GM19023 (cell line): ENCODE measurements at regions not wholly inside any gene's neighbourhood (a gene's known extent, or its start where the extent isn't known, plus 50 kb on each side); places are given as distances from the start of the nearest gene placed in this dataset.
"Not testable (repeated sequence)": the region's sequence is repeated elsewhere in the genome, so short reads cannot be mapped to it uniquely, and the experiment has no call there.

Experiments used
- ATAC-seq: cut with Tn5 transposase; IDR thresholded peaks from one replicate; pipeline ENCODE4 v1.9.1; 2021; ENCODE audit warnings: mild to moderate bottlenecking, moderate library complexity; ENCODE audit not compliant: unreplicated experiment

DNA sequence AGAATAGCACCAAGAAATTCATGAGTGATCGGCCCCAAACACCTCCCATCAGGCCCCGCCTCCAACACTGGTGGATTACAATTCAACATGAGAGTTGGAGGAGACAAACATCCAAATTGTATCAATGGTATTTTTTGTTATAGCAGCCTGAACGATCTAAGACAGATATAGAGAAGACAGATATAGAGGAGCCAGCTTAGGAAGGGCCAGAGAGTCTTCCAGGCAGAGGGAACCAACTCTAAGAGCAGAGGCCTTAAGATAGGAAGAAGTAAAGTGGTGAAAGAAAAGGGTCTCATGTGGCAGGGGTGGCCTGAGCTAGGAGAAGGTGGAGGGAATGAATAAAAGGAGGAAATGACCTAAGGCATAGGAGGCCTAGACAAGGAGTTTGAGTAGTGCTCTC is 158.8 kb upstream of the TBL1XR1 start:
- ATAC-seq = no peak

DNA sequence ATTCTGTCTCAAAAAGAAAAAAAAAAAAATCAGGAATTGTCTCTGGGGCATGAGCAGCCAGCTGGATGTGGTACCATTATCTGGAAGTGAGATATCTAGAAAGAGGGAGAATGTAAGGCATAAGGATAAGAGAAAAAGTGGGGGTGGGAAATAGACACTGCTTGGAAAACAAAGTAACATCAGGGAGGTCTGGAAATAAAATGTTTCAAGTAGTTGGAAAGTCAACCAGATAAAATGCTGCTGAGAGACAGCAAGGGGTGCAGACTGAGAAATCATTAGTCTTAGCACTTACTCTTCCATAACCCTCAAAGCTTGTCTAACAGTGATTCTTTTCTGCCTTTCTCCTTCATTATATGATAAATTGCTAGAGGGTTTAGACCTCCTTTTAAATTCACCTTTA is 159.7 kb upstream of the TBL1XR1 start:
- no peak for ATAC-seq

DNA sequence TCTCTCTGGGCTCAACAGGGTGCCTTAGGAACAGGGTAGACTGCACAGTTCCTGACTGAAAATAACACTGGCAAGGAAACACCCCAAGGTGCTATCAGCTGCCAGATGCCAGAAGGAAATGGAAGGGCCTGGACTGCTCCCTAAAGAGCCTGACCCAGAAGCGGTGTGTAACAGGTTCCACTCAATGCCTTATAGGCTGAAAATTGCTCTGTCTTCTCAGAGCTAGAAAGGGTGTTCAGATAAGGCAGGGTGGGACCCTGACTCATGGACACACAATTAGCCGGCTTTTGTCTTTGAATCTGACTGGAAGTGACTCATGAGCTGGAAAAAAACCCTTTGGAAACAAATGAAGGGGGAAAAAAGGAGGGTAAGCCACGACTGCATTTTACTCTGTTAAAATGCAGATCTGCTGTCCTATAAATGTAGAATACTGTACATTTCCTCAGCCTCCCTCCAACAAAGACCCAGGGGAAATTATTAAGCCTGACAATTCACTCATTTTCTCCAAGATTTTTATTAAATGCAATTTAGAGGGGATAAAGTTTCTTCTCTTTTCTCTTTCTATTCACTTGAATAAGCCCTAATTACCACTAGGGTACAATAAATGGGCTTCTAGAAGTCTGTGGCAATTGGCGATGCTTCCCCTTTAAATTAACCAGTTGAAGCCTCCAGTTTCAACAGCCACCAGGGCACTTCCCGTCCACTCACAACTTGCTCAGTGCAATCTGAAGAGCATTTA is 160.2 kb upstream of the TBL1XR1 start:
- ATAC-seq = no peak

DNA sequence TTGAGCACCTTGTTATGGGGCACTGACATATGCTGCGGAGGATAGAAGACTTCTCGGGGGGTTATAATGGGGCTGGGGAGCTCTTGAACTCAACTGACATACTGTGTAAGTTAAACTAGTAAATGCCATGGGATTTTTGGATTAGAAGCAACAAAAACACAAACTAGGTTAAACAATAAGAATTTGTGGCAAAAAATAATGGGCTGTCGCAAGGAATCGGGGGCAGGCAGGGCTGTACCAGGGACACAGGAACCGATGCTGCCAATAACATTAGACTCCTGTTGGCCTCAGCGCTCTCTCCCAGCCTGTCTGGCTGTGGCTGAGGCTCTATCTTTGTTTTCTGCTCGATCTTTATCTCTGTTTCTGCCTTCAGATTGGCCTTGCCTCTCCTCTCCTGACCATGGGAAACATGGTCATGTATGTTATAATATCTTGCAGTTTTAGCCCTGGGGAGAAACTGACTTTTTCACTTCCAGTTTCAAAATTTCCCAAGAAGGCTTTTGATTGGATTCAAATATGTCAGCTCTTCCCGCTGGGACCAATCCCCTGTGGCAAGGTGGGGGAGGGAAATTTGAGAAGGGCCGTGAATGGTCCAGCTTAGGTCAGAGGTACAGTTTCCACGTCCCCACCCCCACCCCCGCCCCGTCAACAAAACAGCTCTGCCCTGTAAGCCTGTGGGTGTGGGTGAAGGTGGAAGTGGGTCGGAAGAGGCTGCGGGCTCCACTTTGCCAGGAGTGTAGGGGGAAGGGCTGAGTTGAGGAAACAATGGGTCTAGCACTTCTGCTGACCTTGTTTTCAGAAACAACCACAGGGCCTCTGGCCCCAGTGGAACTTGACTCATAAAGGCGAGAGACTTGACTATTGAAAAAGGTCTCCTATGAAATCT is 161.1 kb upstream of the TBL1XR1 start:
- ATAC-seq = peak; percentile 47

DNA sequence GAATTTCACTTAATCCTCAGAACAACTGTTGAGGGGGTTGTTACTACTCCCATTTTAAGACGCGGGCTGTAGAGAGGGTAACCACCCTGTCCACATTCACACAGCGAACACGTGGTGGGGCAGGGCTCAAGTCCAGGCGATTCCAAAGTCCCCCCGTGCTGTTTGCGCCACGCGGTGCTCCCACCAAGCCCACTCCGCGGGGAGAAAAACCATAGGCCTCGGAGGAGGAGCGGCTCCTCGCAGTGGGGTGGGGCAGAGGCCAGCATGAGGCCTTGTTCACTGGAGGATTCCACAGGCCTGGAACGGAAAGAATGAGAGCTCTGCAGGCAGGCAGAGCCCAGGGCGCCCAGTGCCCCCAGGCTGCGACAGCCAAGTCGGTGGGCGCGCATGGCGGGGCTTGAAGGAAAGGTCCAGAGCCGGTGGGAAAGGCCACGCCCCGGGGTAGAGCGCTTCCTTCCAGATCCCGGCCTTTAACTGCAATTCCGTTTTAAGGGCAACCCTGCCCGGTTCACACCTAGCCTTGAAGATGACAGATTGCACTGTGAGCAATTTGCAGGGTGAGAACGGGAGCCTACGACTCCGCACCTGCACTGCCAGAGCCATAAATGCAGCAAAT is 161.8 kb upstream of the TBL1XR1 start:
- peak; percentile 19 for ATAC-seq

DNA sequence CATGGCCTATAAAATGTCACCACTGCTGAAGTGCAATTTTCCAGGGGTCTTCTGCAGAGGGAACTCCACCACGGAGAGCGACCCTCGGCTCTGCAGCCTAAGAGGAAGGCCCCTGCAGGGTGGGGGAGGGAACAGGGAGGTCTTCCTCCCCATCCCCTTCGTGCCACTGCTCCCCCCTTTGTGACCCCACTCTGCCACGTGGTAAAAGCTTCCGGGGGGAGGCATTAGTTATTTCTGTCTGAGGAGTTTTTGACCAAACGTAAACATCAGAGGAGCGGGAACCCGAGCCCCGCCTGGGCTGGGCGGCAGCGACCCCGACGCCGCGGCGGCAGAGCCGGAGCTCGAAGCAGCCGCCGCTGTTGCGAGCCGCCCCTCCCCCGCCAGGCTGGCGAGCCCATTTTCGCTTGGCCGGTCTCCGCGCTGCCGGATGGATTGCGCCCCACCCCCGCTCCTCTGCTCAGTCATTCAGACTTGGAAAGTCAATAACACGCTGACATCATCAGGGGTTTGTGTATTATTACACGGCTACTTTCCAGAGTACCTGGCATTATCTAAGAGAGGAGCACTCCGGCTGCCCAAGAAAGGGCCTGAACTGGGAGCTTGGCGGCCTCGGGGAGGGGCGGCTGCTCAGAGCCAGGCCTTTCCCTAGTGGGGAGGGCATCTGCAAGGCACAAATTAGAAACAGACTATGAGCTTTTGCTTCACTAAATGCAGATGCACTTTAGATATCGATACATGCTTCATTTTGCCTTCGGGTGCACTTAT is 162.5 kb upstream of the TBL1XR1 start:
- peak; percentile 72 for ATAC-seq

DNA sequence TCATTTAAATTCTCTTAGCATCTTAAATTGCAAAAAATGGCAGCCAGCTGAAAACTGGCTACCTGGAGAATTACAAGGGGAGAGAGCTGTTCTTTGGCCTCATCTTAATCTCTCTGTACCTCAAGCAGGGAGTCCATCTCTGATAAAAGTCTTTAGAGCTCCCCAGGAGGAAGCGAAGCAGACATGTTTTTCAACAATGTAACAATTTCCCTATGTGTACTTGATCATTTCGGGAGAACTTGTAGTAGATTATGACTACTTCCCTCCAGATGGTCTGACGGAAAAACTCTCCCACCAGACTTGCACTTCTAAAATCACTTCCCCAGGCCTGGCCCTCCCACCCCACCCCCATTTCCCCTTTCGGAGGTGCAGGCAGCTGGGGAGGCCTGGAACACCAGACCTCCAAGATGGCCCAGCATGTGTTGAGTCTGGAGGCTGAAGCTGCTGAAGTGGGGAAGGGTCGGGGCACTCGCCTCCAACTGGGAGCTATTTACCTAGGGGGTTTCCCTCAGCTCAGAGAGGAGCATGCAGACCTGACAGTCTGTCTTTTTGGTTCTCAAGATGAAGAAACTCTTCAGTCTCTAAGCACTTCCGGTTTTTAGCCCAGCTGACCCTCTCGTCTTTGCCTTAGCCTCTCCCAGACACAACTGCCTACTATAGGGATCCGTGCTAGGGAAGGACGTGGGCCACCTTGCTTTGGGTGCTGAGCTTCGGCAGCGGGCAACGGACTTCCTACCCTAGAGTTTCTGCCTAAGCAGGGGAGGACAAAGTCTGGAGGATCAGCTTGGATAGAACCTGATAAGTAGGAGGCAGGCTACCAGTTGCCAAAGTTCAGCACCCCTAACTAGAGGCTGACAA is 164.0 kb upstream of the TBL1XR1 start:
- ATAC-seq = no peak

DNA sequence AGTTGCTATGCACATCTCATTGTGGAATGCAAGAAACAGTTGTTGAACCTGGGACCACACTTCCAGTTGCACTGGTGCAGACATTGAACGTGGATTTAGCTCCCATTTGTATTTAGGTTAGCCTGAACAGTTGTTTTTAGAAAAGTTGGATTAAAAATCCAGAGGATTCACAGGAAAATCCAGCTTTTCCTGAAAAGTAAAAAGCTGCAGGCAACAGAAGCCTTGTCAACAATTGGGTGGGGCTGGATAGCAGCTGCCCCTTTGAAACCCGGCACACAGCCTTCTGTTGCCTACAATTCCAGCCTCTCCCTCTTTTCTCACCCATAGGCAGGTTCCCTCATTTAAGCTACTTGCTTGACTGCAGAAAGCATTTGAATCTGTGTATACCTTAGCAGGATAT is 165.3 kb upstream of the TBL1XR1 start:
- no peak for ATAC-seq

DNA sequence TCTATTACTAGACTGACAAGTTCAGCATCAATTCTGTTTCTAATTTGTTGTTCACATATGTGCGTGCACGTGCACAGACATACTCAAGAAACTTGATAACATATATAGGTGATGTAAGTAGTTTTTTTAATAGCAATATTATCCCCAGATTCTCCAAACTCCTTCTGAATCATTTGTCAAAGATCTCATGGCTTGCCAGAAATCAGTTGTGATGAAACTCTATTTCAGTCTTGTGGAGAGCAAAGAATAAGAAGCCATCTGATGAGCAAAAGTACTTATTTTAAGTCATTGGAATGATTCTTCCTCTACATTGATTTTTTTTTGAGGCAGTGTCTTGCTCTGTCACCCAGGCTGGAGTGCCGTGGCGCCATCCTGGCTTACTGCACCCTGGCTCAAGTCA is 167.0 kb upstream of the TBL1XR1 start:
- no peak for ATAC-seq

DNA sequence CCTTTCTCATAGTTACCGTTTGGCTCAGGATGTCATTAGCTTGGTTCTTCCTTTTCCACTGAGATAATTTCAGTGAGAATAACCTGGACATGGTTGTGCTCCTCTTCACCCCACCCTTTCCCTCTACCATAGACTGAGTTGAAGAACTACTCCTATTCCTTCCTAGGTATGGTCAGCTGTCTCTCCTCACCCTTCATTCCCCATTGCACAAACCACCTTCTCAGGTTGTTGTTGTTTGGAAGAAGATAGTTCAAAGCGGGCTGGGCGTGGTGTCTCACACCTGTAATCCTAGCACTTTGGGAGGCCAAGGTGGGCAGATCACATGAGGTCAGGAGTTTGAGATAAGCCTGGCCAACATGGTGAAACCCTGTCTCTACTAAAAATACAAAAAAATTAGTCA is 168.0 kb upstream of the TBL1XR1 start:
- not testable (repeated sequence) for ATAC-seq

DNA sequence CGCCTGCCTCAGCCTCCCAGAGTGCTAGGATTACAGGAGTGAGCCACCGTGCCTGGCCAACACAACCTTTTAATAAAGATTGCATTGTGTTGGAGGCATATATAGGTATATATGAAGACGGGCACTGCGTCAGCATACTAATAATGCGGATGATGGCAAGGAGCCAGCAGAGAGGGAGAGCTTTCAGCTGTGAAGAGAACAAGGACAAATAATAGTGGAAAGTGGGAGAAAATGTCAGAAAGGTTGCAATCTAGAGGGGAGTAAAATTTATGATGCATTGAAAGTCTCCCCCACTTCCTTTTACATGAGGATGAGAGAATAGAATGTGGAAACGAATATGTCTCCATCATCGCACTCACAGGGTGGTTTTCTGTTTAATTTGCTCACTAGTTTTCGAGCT is 170.5 kb upstream of the TBL1XR1 start:
- ATAC-seq = no peak

DNA sequence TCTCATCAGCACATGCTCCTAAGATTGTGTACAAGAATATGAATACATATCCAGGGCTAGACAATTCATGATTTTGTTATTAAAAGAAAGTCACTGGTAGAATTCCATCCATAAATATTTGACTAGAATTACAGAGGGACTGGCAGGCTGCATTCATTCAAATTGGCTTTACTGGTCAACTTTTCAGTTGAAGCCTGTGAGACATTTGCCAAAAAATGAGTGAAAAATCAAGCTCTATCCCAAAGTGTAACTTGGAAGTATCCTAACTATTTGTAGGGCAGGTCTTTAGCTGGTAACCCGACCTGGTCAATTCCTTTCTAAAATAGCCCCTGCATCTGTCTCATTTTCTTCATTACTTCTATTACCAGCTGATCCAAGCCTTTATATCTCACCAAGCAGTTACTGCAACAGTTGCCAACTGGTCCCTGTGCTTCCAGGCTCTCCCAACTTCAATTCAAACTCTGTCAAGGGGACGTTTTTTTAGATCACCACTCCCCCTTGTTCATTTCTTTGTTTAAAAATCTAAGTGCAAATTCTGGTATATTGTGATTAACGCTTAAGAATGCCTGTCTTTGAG is 173.1 kb upstream of the TBL1XR1 start:
- ATAC-seq = no peak

DNA sequence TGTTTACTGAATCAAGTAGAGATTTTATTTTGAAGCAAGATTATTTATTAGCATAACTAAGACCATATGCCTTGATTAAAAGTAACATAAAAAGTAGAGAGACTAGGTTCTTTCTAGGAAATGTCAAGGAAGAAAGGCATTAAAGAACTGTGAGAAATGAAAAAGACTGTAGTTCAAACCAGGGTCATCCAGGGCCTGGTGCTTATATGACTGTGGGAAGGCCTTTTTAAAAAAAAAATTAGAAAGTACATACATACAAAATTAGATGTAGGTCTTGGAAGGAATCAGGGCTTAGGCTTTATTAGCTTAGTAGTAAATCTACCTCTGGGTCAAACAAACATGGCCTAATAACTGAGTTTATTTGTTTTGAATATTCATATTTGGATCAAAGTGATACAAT is 173.9 kb upstream of the TBL1XR1 start:
- ATAC-seq = no peak

DNA sequence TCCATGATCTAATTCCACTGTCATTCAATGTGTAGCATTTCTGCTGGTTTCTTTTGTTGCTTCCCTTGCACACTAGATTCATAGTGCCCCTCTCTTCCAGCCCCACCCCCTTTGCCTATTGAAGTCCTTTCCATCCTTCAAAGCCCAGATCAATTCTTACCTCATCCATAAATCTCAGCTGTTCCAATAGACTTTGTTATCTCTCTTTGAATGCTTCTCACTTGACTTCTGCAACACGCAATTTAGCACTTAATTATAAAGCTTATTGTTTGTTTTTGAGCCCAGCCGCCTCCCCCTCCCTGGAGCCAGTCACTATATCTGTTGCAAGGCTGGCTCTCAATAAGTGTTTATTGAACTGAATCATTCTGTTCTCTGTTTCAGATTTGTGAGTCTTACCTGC is 174.6 kb upstream of the TBL1XR1 start:
- no peak for ATAC-seq

DNA sequence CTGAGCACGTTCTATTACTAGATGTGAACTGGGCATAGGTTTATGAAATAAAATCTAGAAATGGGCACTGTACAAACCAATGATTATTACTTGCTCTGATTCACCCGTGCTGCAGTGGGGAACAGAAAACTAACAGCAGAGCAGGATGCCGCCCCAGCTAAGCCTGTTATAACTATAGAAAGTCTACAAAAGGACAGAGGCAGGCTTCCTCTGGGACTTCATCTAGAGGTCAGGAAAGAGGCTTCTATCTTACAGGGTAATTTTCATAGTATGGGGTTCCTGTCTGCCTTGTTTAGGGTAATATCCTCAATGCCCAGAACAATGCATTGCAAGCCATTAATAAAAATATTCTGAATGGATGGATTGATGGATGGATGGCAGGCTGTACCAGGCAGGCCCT is 177.0 kb upstream of the TBL1XR1 start:
- no peak for ATAC-seq

DNA sequence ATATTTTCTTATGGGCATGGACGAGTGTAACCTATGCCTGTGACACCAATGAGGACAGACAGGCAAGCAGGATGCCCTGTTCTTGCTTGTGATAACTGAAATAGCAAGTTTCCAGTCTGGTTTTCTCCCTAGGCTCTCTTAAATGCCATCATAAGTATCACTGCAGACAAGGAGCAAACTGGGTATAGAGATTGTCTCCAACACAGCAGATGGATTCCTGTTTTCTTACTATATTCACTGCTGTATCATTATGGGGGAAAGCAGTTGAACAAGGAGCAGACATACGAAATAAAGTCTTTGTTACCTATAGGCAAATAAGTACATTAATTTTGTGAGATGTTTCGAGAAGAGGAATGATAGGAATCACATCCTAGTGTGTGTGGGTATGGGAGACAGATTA is 178.0 kb upstream of the TBL1XR1 start:
- ATAC-seq = no peak

DNA sequence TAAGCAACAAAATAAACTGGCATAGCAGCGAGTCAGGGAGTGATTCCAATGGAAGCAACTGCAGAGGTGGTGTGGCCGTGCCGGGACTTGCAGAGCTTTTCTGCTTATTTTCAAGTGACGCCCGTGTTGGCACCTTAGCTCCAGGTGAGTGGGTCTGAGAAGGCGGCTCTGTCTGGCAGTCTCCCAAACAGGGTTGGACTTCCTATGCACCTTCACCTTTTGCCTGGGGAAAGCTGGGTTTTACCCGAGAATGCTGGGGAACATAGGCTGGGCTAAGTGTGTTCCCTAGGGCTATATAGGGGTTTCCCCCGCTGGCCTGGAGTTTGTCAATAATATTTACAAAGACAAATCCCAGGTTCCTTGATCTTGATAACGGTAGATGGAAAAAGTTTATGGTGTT is 179.9 kb upstream of the TBL1XR1 start:
- no peak for ATAC-seq

DNA sequence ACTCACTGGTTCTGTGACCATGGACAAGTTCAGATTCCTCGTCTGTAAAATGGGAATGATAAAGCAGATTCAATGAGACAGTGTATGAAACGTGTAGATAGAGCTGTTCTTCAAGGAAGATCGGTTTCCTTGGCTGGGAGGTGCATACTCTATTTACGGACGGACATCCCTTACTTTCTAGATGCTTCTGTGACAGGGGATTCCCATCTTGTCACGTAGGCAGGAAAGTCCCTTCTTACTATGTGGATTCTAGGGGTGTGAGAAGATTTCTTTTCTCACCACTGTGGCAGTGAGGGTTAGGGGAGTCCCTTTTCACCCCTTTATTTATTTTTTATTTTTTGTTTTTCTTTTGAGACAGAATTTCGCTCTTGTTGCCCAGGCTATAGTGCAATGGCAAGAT is 180.9 kb upstream of the TBL1XR1 start:
- ATAC-seq = peak; percentile 82

DNA sequence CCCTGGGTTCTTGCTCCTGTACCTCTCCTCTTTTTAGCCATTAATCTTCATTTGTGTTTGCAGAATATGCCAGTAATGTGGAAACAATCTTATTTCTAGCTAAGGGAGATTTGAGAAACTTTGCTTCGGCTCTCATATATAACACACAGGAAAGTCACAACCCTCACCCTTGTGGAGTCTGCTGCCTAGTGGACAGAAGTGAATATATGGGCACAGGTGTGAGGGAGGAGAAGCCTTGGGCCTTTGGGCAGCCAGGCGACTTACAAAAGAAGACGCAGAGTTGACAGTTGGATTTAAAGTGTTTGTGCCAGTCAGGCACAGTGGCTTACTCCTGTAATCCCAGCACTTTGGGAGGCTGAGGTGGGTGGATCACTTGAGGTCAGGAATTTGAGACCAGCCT is 181.8 kb upstream of the TBL1XR1 start:
- no peak for ATAC-seq

DNA sequence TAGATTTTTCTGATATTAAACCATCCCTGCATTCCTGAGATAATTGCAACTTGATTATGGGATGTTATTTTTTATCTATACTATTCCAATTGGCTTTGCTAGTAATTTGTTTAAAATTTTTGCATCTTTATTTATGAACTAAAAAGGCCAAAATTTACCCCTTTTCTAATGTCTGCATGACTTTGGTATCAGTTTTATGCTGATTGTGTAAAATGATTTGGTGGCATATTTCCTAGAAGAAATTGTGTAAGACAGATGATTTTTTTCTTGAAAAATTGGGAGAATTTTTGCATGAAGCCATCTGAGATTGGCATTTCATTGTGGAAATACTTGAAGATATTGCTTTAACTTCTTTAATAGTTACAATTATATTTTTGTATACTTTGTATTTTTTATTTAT is 183.8 kb upstream of the TBL1XR1 start:
- no peak for ATAC-seq
